ENCODE measurements at regions not wholly inside any gene's neighbourhood (a gene's known extent, or its start where the extent isn't known, plus 50 kb on each side); places are given as distances from the start of the nearest gene placed in this dataset.
A peak's percentile ranks its signal among the peaks of the same experiment; 100 is the strongest.

DNA sequence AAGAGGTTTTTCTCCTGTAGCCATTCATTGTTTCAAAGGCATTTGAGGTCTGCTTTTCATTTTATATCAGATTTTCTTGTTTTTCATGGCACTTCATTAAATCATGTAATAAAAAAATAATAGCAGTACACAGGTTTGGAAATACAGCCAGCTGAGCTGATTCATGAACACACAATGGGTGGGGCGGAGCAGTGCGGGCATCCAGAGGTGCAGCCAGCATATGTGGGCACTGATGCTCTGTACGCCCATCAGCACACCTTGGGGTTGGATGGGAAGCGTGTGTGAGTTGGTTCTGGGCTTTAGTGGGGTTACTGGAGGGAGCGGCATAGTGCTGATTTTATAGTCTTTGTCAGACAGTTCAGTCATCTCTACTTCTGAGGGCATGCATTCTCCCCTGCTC, 54.2 kb upstream of the IRX4 start:
- intact Hi-C loops (cut with DNase I) = no loop called here
- ATAC-seq = no peak
- Histone ChIP-seq H3K36me3 (ENCODE audit: insufficient read depth in 1 of 2, low read depth in 1 of 2) (no peaks in the 10 kb centered on the region), H3K27me3 (ENCODE audit: insufficient read depth in 3 of 3, low read length in 2 of 3) (peaks cover 0 to 5% (median 0%) of the 10 kb centered on the region in 3 donors), H3K4me3 (no peak overlapping the region), H3K9me3 (no peaks in the 10 kb centered on the region), H3K4me1 (no peaks in the 10 kb centered on the region), H3K27ac (no peak overlapping the region)
- WGBS, 3 donors = 76 to 100% (median 94%) methylated on average over 5 of the region's 5 CpGs
- no peak for TF ChIP-seq CTCF (IDR thresholded peaks at IDR 0.05)
- DNase-seq = no peak

DNA sequence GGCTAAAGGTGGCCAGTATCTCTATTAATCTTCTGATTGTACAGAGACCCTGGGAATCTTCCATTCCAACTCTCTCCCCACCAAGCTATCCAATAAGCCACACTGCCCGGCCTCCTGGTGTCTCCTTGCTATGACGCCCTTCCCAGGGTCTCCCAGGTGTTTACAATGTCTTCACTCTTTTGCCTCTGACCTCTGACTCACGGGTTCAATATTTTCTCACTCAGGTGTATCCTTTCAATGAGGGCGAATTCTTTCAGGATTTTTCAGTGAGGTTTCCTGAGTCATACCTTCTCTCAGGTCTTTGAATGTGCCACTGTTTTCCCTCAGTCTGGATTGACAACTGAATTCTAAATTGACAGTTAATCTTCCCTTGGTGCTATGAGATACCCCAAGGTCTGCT, 53.7 kb upstream of the IRX4 start:
- no peaks in the 10 kb centered on the region for H3K9me3 ChIP-seq
- intact Hi-C loops (cut with DNase I) = no loop called here
- H3K4me3 ChIP-seq = no peak overlapping the region
- TF ChIP-seq CTCF (IDR thresholded peaks at IDR 0.05) = no peak
- no peak overlapping the region for H3K27ac ChIP-seq
- 83% methylated on average over 4 of the region's 4 CpGs for WGBS, 3 donors
- no peak for ATAC-seq
- no peak for DNase-seq
- H3K36me3 ChIP-seq (ENCODE audit: insufficient read depth in 1 of 2, low read depth in 1 of 2) = no peaks in the 10 kb centered on the region
- no peaks in the 10 kb centered on the region for H3K4me1 ChIP-seq
- peaks cover 0 to 10% (median 0%) of the 10 kb centered on the region in 3 donors for H3K27me3 ChIP-seq (ENCODE audit: insufficient read depth in 3 of 3, low read length in 2 of 3)

DNA sequence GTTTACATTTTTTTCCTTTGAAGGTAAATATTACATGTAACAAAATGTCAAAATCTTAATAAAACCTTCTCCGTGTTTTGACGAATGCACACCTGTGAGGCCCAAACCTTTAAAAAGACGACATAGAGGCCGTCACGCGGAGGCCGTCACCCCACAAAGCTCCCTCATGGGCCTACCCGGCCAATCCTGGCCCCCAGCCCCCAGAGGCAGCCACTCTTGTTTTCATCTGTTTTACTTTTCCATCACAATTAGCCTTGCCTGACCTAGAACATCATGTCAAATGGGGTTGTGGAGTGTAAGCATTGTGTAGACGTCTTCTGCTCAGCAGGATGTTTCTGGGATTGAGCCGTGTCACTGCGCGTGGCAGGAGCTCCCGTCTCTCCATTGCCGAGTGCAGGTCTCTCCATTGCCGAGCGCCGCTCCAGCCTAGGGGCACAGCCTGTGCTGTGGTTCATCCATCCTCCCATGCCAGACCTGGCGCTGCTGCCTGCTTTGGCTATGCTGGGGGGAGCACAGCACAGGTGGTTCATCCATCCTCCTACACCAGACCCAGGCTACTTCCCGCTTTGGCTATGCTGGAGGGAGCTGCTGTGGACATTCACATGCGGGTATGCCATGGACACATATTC, 52.2 kb upstream of the IRX4 start:
- Histone ChIP-seq H3K27me3 (ENCODE audit: insufficient read depth in 3 of 3, low read length in 2 of 3) (peaks cover 0 to 22% (median 2%) of the 10 kb centered on the region in 3 donors), H3K4me3 (no peak overlapping the region), H3K9me3 (no peaks in the 10 kb centered on the region), H3K4me1 (no peaks in the 10 kb centered on the region), H3K27ac (no peak overlapping the region), H3K36me3 (ENCODE audit: insufficient read depth in 1 of 2, low read depth in 1 of 2) (no peaks in the 10 kb centered on the region)
- TF ChIP-seq CTCF (IDR thresholded peaks at IDR 0.05) = no peak
- DNase-seq = peak in 1 of 2 donors; percentile 33
- intact Hi-C loops (cut with DNase I) = no loop called here
- WGBS, 3 donors = 89 to 94% (median 92%) methylated on average over 20 of the region's 20 CpGs
- no peak for ATAC-seq

DNA sequence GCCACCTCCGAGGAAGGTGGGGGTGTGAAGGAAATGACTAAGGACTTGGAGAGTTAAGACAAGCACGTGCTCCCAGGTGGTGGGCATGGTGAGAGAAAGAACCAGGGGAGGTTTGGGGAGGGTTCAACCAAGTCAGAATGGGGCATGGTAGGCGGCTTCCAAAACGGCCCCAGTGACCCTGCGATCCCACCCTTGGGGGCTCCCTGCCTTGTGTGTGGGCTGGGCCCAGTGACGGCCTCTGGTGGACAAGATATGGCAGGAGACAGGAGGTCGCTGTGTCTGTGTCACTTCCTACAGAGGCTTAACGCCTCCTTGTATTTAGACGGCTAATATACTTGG, 51.3 kb upstream of the IRX4 start:
- no peak for ATAC-seq
- no peaks in the 10 kb centered on the region for H3K36me3 ChIP-seq (ENCODE audit: insufficient read depth in 1 of 2, low read depth in 1 of 2)
- H3K4me1 ChIP-seq = no peaks in the 10 kb centered on the region
- H3K27ac ChIP-seq = no peak overlapping the region
- no peak for DNase-seq
- intact Hi-C loops (cut with DNase I) = no loop called here
- no peaks in the 10 kb centered on the region for H3K9me3 ChIP-seq
- peaks cover 0 to 23% (median 6%) of the 10 kb centered on the region in 3 donors for H3K27me3 ChIP-seq (ENCODE audit: insufficient read depth in 3 of 3, low read length in 2 of 3)
- TF ChIP-seq CTCF (IDR thresholded peaks at IDR 0.05) = no peak
- no peak overlapping the region for H3K4me3 ChIP-seq
- 90% methylated on average over 9 of the region's 9 CpGs for WGBS, 3 donors
